ENCODE measurements at regions not wholly inside any gene's neighbourhood (a gene's known extent, or its start where the extent isn't known, plus 50 kb on each side); places are given as distances from the start of the nearest gene placed in this dataset.
A peak's percentile ranks its signal among the peaks of the same experiment; 100 is the strongest.

GRCh38 chr18:22335731-22336198, 82.0 kb downstream of the CTAGE1 start:
- no peak for DNase-seq
- in situ Hi-C loops (cut with MboI; ENCODE audit: low pct_unique_long_range_greater_than_20kb, low sequenced_read_pairs): no loop called here

- in situ Hi-C loops (cut with MboI; ENCODE audit: low pct_unique_long_range_greater_than_20kb, low sequenced_read_pairs): no loop called here
- DNase-seq: no peak
Observed at GRCh38 chr18:22334567-22334966, 83.1 kb downstream of the CTAGE1 start.

- peak; percentile 28 for DNase-seq
- in situ Hi-C loops (cut with MboI; ENCODE audit: low pct_unique_long_range_greater_than_20kb, low sequenced_read_pairs): no loop called here
Observed at GRCh38 chr18:22332590-22332989, 85.1 kb downstream of the CTAGE1 start.

GRCh38 chr18:22330508-22330907, 87.2 kb downstream of the CTAGE1 start:
- no peak for DNase-seq
- in situ Hi-C loops (cut with MboI; ENCODE audit: low pct_unique_long_range_greater_than_20kb, low sequenced_read_pairs): no loop called here

GRCh38 chr18:22325396-22325795, 92.3 kb downstream of the CTAGE1 start:
- in situ Hi-C loops (cut with MboI; ENCODE audit: low pct_unique_long_range_greater_than_20kb, low sequenced_read_pairs): no loop called here
- DNase-seq: no peak

GRCh38 chr18:22324191-22325131, 93.3 kb downstream of the CTAGE1 start:
- DNase-seq: peak; percentile 20
- in situ Hi-C loops (cut with MboI; ENCODE audit: low pct_unique_long_range_greater_than_20kb, low sequenced_read_pairs): no loop called here

- in situ Hi-C loops (cut with MboI; ENCODE audit: low pct_unique_long_range_greater_than_20kb, low sequenced_read_pairs): no loop called here
- no peak for DNase-seq
Observed at GRCh38 chr18:22322243-22322691, 95.4 kb downstream of the CTAGE1 start.

GRCh38 chr18:22320771-22321170, 96.9 kb downstream of the CTAGE1 start:
- in situ Hi-C loops (cut with MboI; ENCODE audit: low pct_unique_long_range_greater_than_20kb, low sequenced_read_pairs): no loop called here
- DNase-seq: no peak

- DNase-seq: no peak
- in situ Hi-C loops (cut with MboI; ENCODE audit: low pct_unique_long_range_greater_than_20kb, low sequenced_read_pairs): no loop called here
Observed at GRCh38 chr18:22320155-22320554, 97.6 kb downstream of the CTAGE1 start.

- no peak for DNase-seq
- in situ Hi-C loops (cut with MboI; ENCODE audit: low pct_unique_long_range_greater_than_20kb, low sequenced_read_pairs): no loop called here
Observed at GRCh38 chr18:22318745-22319407, 98.8 kb downstream of the CTAGE1 start.

GRCh38 chr18:22314420-22314819, 103.3 kb downstream of the CTAGE1 start:
- DNase-seq: no peak
- in situ Hi-C loops (cut with MboI; ENCODE audit: low pct_unique_long_range_greater_than_20kb, low sequenced_read_pairs): no loop called here

GRCh38 chr18:22314001-22314400, 103.7 kb downstream of the CTAGE1 start:
- in situ Hi-C loops (cut with MboI; ENCODE audit: low pct_unique_long_range_greater_than_20kb, low sequenced_read_pairs): no loop called here
- DNase-seq: no peak

GRCh38 chr18:22311301-22311700, 106.4 kb downstream of the CTAGE1 start:
- no peak for DNase-seq
- in situ Hi-C loops (cut with MboI; ENCODE audit: low pct_unique_long_range_greater_than_20kb, low sequenced_read_pairs): no loop called here

- in situ Hi-C loops (cut with MboI; ENCODE audit: low pct_unique_long_range_greater_than_20kb, low sequenced_read_pairs): no loop called here
- DNase-seq: no peak
Observed at GRCh38 chr18:22309191-22309590, 108.5 kb downstream of the CTAGE1 start.

- peak; percentile 43 for DNase-seq
- in situ Hi-C loops (cut with MboI; ENCODE audit: low pct_unique_long_range_greater_than_20kb, low sequenced_read_pairs): no loop called here
Observed at GRCh38 chr18:22307528-22307927, 110.2 kb downstream of the CTAGE1 start.

- in situ Hi-C loops (cut with MboI; ENCODE audit: low pct_unique_long_range_greater_than_20kb, low sequenced_read_pairs): no loop called here
- no peak for DNase-seq
Observed at GRCh38 chr18:22303927-22304326, 113.8 kb downstream of the CTAGE1 start.

- in situ Hi-C loops (cut with MboI; ENCODE audit: low pct_unique_long_range_greater_than_20kb, low sequenced_read_pairs): no loop called here
- peak; percentile 38 for DNase-seq
Observed at GRCh38 chr18:22302144-22302543, 115.6 kb downstream of the CTAGE1 start.

- peak; percentile 12 for DNase-seq
- in situ Hi-C loops (cut with MboI; ENCODE audit: low pct_unique_long_range_greater_than_20kb, low sequenced_read_pairs): no loop called here
Observed at GRCh38 chr18:22300665-22301636, 116.8 kb downstream of the CTAGE1 start.

- in situ Hi-C loops (cut with MboI; ENCODE audit: low pct_unique_long_range_greater_than_20kb, low sequenced_read_pairs): no loop called here
Observed at GRCh38 chr18:22297008-22297407, 120.7 kb downstream of the CTAGE1 start.

More at GRCh38 chr18:22297008-22297407, 120.7 kb downstream of the CTAGE1 start:
- DNase-seq: no peak

All from KBM-7 (cell line).